ENCODE measurements at regions not wholly inside any gene's neighbourhood (a gene's known extent, or its start where the extent isn't known, plus 50 kb on each side); places are given as distances from the start of the nearest gene placed in this dataset.

- DNase-seq = no peak
- Mint-ChIP-seq H3K27me3 (peaks cover 52% of the 10 kb centered on the region), H3K9me3 (no peaks in the 10 kb centered on the region), H3K4me1 (ENCODE audit: low read depth) (no peaks in the 10 kb centered on the region), H3K36me3 (ENCODE audit: low read depth) (no peaks in the 10 kb centered on the region), H3K27ac (no peak overlapping the region), H3K4me3 (no peak overlapping the region)
These were observed 848.2 kb downstream of the BRD1 start for GRCh38 chr22:48979482-48979881.

DNA sequence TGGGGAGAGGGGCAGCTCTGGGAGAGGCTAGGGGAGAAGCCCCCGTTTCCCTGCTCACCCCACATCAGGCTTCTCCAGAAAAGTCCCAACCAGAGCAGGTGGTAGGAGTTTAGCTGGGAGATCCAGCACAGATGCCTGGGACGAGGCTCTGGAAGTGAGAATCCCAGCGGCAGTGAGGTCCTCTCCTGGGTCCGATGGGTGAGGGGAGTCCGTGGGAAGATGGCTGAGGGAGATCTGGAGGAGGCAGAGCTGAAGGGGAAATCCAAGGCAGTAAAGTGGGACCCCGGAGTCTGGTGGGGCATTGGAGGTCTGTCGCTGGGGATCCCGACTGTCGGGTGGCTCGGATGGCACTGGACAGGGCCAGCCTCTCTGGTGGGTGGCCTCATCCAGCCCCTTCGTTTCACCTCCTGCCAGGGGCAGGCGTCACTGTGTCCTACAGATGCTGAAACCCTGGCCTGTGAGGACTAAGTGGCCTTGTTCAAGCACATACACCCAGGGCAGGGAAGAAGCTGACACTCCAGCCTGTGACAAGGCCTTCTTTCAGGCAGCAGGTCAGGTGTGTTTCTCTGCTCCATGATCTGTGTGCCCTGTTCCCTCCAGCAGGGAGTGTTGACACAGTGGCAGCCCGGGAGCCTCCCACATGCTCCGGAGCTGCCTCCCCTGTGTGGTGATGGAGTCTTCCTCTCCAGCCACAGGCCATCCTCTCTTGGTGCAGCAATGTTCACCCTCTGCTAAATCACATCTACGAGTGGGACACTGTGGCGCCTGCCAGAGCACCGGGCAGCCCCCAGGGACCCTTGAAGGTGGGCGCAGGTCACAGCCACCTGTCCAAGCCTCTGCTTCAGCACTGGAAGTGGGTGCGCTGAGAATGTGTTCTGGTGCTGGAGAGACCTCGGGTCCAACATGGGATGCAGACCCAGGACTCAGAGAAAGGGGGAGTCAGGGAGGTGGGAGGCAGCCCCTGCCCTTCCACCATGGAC lies 850.8 kb downstream of the BRD1 start:
- DNase-seq = no peak
- Mint-ChIP-seq H3K27ac (no peak overlapping the region), H3K4me1 (ENCODE audit: low read depth) (no peaks in the 10 kb centered on the region), H3K27me3 (peaks cover 53% of the 10 kb centered on the region), H3K4me3 (no peak overlapping the region), H3K9me3 (no peaks in the 10 kb centered on the region), H3K36me3 (ENCODE audit: low read depth) (no peaks in the 10 kb centered on the region)

DNA sequence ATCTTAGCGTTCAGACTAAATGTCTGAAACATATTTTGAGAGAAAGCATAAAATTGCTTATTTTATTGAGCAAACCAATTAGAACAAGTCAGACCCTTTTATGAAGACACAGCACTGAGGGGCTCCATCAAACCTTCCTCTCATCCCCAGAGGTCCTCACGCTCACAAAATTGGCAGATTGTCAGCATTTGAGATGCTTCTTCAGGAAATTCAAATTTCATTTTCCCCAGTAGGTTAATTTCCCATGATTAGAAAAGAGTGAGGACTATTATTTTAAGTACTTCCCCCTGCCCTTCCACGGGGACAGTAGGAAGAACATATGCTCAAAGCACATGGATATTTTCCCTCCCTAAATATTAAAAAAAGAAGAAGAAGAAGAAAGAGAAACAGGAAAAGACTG lies 851.8 kb downstream of the BRD1 start:
- H3K27me3 Mint-ChIP-seq = peaks cover 56% of the 10 kb centered on the region
- no peak overlapping the region for H3K27ac Mint-ChIP-seq
- H3K4me1 Mint-ChIP-seq (ENCODE audit: low read depth) = no peaks in the 10 kb centered on the region
- no peak for DNase-seq
- no peaks in the 10 kb centered on the region for H3K36me3 Mint-ChIP-seq (ENCODE audit: low read depth)
- H3K4me3 Mint-ChIP-seq = no peak overlapping the region
- H3K9me3 Mint-ChIP-seq = no peaks in the 10 kb centered on the region

DNA sequence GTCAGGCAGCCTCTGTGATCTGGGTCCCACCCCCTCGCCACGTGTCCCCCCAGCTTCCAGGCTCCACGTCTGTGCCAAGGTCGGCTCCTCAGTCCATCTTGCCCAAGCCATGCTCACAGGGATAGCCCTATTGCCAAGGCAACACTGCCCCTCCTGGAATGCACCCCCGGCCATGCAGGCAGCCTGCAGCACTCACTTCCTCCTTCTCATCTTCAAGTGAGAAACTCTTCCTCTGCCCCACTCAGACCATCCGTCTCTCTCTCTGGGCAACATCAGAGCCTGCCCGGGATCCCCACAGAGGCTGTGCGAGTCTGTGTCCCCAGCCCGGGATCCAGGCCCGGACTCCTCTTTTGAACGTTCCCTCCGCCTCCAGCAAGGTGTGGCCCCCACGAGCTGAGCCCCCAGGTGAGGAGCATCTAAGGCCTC lies 852.3 kb downstream of the BRD1 start:
- no peak overlapping the region for H3K4me3 Mint-ChIP-seq
- no peaks in the 10 kb centered on the region for H3K36me3 Mint-ChIP-seq (ENCODE audit: low read depth)
- no peak for DNase-seq
- H3K27me3 Mint-ChIP-seq = peaks cover 53% of the 10 kb centered on the region
- no peaks in the 10 kb centered on the region for H3K4me1 Mint-ChIP-seq (ENCODE audit: low read depth)
- H3K27ac Mint-ChIP-seq = no peak overlapping the region
- H3K9me3 Mint-ChIP-seq = no peaks in the 10 kb centered on the region

DNA sequence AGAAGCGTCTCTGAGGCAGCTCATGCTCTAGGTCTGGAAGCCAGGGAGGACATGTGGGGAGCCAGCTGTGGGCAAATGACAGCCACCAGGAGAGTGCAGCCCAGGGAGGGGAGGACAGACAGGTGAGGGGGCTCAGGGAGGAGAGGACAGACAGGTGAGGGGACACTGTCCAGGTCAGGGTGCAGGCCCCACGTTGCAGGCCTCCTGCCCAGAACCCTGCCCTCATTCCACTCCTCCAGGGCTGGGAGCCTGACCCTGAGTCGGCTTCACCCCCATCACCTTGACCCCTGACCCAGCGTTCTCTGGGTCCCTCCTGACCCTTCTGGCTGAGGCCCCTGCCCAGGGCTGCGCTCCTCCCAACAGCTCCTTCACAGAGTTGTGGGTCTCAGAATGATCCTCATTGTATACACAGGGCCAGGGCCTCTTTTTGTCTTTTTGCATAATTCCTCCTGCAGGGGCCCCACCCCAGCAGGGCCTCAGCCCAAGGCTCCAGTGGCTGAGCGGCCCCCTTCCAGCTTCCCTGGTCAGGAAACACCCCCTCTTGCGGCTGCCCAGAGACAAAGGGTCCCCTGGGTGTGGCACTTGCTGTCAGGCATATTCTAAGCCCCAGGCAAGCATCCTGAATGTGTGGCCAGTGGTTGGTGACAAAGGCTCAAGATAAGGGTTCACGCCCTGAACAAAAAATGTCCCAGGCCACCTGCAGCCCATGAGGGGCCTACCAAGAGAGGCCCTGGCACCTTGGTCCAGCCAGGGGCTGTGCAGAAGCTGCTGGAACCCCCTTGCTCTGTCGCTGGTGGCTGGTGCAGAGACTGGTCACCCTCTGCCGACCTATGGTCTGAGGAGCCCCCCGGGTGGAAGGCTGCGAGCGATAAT lies 853.0 kb downstream of the BRD1 start:
- Mint-ChIP-seq H3K27me3 (peaks cover 56% of the 10 kb centered on the region), H3K4me1 (ENCODE audit: low read depth) (no peaks in the 10 kb centered on the region), H3K27ac (no peak overlapping the region), H3K36me3 (ENCODE audit: low read depth) (no peaks in the 10 kb centered on the region), H3K4me3 (no peak overlapping the region), H3K9me3 (no peaks in the 10 kb centered on the region)
- DNase-seq = no peak

DNA sequence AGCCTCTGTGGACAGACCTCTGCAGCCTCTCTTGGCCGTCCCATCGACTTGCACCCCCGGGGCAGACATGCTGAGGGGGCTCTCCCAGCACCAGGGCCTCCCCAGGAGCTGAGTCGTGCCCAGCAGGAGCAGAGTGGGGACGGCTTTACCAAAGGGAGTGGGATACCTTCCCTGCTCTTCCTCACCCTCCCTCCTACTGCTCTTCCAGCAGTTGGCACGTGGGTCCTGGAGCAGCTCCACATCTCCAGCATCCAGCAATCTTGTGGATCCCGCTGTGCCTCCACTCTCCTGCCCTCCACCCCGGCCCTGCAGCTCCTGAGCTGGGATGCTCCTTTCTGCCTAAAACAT lies 854.0 kb downstream of the BRD1 start:
- H3K9me3 Mint-ChIP-seq = no peaks in the 10 kb centered on the region
- no peak for DNase-seq
- no peaks in the 10 kb centered on the region for H3K36me3 Mint-ChIP-seq (ENCODE audit: low read depth)
- no peaks in the 10 kb centered on the region for H3K4me1 Mint-ChIP-seq (ENCODE audit: low read depth)
- no peak overlapping the region for H3K4me3 Mint-ChIP-seq
- no peak overlapping the region for H3K27ac Mint-ChIP-seq
- peaks cover 52% of the 10 kb centered on the region for H3K27me3 Mint-ChIP-seq

- Mint-ChIP-seq H3K27ac (no peak overlapping the region), H3K4me3 (no peak overlapping the region), H3K27me3 (peaks cover 49% of the 10 kb centered on the region), H3K9me3 (no peaks in the 10 kb centered on the region), H3K4me1 (ENCODE audit: low read depth) (no peaks in the 10 kb centered on the region), H3K36me3 (ENCODE audit: low read depth) (no peaks in the 10 kb centered on the region)
- DNase-seq = no peak
These were observed 854.5 kb downstream of the BRD1 start for GRCh38 chr22:48972979-48973693.

DNA sequence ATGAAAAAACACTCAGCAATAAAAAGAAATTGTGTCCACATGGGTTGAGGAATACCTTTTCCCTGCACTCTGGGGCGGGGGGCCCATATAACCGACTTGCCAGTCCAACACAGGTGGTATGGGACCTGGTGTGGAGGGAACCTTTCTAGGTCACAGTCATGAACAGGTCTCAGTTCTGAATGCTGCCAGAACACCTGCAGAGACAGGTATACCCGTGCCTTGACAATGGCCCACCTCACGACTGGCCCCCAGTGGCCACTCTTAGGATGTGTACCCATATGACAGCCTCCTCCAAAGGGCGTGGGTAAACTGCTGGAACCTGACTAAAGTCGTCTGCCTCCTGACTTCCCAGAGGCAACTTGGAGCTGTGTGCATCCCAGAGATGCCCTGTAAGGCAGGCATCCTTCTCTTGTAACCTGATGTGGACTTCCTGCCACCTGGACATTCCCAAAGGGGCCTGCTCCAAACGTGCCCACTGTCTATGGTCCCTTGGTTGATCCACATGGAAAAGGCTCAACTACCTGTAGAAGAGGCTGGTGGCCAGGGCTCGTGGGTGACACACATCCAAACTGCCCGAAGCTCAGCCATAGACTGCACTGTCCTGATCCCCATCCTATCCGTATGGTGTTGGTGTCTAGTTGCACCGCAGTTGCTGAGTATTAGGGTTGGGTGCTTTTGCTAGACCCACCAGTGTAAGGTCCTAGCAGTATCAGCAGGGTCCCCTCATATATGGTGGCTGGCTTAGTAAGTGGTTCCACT lies 859.3 kb downstream of the BRD1 start:
- no peaks in the 10 kb centered on the region for H3K36me3 Mint-ChIP-seq (ENCODE audit: low read depth)
- no peak overlapping the region for H3K4me3 Mint-ChIP-seq
- DNase-seq = no peak
- peaks cover 41% of the 10 kb centered on the region for H3K27me3 Mint-ChIP-seq
- no peaks in the 10 kb centered on the region for H3K4me1 Mint-ChIP-seq (ENCODE audit: low read depth)
- no peak overlapping the region for H3K27ac Mint-ChIP-seq
- H3K9me3 Mint-ChIP-seq = no peaks in the 10 kb centered on the region

GRCh38 chr22:48963405-48963804 lies 864.3 kb downstream of the BRD1 start:
- no peak for DNase-seq
- no peaks in the 10 kb centered on the region for H3K36me3 Mint-ChIP-seq (ENCODE audit: low read depth)
- peaks cover 68% of the 10 kb centered on the region for H3K27me3 Mint-ChIP-seq
- H3K4me1 Mint-ChIP-seq (ENCODE audit: low read depth) = no peaks in the 10 kb centered on the region
- H3K4me3 Mint-ChIP-seq = no peak overlapping the region
- H3K27ac Mint-ChIP-seq = no peak overlapping the region
- no peaks in the 10 kb centered on the region for H3K9me3 Mint-ChIP-seq

DNA sequence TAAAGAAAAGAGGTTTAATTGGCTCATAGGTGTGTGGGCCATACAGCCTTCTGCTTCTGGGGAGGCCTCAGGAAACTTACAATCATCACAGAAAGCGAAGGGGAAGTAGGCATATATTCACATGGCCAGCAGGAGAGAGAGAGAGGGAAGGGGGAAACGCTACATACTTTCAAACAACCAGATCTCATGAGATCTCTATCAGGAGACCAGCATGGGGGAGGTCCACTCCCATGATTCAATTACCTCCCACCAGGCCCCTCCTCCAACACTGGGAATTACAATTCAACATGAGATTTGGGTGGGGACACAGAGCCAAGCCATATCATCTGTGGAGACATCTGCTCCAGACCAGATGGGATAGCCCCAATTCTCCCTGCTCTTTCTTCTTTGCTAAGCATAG lies 866.0 kb downstream of the BRD1 start:
- Mint-ChIP-seq H3K9me3 (no peaks in the 10 kb centered on the region), H3K4me3 (no peak overlapping the region), H3K4me1 (ENCODE audit: low read depth) (no peaks in the 10 kb centered on the region), H3K27ac (no peak overlapping the region), H3K27me3 (peaks cover 60% of the 10 kb centered on the region), H3K36me3 (ENCODE audit: low read depth) (no peaks in the 10 kb centered on the region)
- no peak for DNase-seq

- peaks cover 60% of the 10 kb centered on the region for H3K27me3 Mint-ChIP-seq
- H3K4me3 Mint-ChIP-seq = no peak overlapping the region
- DNase-seq = no peak
- no peaks in the 10 kb centered on the region for H3K4me1 Mint-ChIP-seq (ENCODE audit: low read depth)
- H3K36me3 Mint-ChIP-seq (ENCODE audit: low read depth) = no peaks in the 10 kb centered on the region
- H3K27ac Mint-ChIP-seq = no peak overlapping the region
- H3K9me3 Mint-ChIP-seq = no peaks in the 10 kb centered on the region
These were observed 866.6 kb downstream of the BRD1 start for GRCh38 chr22:48960980-48961660.

GRCh38 chr22:48960576-48960975 lies 867.1 kb downstream of the BRD1 start:
- Mint-ChIP-seq H3K4me3 (no peak overlapping the region), H3K27ac (no peak overlapping the region), H3K9me3 (no peaks in the 10 kb centered on the region), H3K36me3 (ENCODE audit: low read depth) (no peaks in the 10 kb centered on the region), H3K27me3 (peaks cover 60% of the 10 kb centered on the region), H3K4me1 (ENCODE audit: low read depth) (no peaks in the 10 kb centered on the region)
- no peak for DNase-seq

DNA sequence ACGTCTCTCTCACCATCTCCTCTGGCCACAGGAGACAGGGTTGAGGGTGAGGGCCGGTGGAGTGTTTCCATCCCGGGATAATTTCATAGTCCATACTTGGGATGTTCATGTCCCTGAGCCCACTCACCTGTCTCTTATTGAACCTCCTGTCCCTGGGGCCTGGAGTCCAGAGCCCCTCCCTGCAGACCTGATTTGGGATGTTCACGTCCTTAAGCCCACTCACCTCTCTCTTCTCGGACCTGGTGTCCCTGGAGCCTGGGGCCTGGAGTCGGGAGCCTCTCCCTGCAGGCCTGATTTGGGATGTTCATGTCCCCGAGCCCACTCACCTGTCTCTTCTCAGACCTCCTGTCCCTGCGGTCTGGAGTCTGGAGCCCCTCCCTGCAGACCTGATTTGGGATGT lies 868.2 kb downstream of the BRD1 start:
- DNase-seq = peak; percentile 19
- H3K4me1 Mint-ChIP-seq (ENCODE audit: low read depth) = no peaks in the 10 kb centered on the region
- no peaks in the 10 kb centered on the region for H3K9me3 Mint-ChIP-seq
- peaks cover 59% of the 10 kb centered on the region for H3K27me3 Mint-ChIP-seq
- H3K27ac Mint-ChIP-seq = no peak overlapping the region
- H3K36me3 Mint-ChIP-seq (ENCODE audit: low read depth) = no peaks in the 10 kb centered on the region
- H3K4me3 Mint-ChIP-seq = no peak overlapping the region

All from activated T-cell treated with anti-CD3 and anti-CD28 coated beads, Interleukin-2, amount 50 U/mL, for 24 hours (primary cell).